ENCODE measurements at regions not wholly inside any gene's neighbourhood (a gene's known extent, or its start where the extent isn't known, plus 50 kb on each side); places are given as distances from the start of the nearest gene placed in this dataset.
A peak's percentile ranks its signal among the peaks of the same experiment; 100 is the strongest.

DNA sequence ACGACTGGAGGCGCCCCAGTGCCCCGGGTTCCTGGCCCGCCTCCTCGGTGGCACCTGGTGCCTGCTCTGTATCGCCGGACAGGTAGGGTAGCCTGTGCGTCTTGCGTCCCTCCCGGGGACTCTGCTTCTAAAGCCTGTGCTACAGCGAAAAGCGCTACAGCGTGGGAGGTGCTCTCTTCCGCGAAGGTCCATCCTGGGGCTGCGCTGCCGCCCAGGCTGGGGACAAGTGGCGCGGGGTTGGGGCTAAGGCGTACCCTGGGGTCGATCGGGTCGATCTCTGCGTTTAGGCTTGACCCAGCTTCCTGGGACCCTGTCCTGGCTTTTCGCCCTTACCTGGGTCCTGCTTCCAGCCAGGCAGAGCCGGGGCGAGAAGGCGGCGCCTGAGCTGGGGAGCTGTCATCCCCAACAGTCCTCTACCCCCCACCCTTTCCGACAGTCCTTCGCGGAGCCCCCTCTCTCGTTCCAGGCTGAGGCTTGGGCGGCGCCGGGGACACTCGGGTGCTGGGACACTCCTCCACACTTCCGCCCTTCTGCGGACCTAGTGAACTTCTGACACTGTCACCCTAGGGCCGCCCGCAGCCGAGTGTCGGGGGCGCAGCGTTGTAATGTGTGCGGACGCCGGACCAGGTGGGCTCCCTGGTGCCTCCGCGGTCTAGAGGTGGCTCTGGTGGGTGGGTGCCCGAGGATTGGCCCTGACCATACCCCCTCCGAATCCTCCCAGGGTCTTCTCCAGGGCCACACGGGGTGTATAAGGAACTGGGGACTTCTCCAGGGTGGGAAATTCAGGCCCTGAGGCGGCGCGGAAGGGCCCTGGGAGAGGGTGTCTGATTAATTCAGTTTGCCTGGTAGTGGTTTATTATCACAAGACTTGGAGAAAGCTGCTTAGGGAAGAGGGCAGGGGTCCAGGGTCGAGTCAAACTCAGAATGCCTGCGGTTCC is 328.2 kb downstream of the SH3GL2 start:
- Histone ChIP-seq H3K27ac (ENCODE audit: insufficient read length, low read depth, low read length) (no peak overlapping the region), H3K4me2 (ENCODE audit: insufficient read depth, insufficient read length, low read length) (peak overlapping the region; percentile 84), H3K4me1 (ENCODE audit: insufficient read depth, low read length) (no peaks in the 10 kb centered on the region), H2AK5ac (ENCODE audit: insufficient read length, low read length) (no peak overlapping the region), H2BK15ac (ENCODE audit: low read depth, low read length) (no peak overlapping the region), H3K27me3 (ENCODE audit: insufficient read depth, low read length) (peaks cover 34% of the 10 kb centered on the region), H3K23me2 (ENCODE audit: insufficient read length, low read depth, low read length, poor library complexity, severe bottlenecking) (peaks cover 14% of the 10 kb centered on the region), H3K56ac (ENCODE audit: insufficient read length, low read depth, low read length) (no peak overlapping the region), H4K5ac (ENCODE audit: insufficient read length, low read depth, low read length) (no peak overlapping the region), H2BK120ac (ENCODE audit: low read depth, low read length, poor library complexity, severe bottlenecking) (no peak overlapping the region), H3K23ac (ENCODE audit: insufficient read length, low read depth, low read length) (no peak overlapping the region), H3K79me2 (ENCODE audit: insufficient read depth, low read length) (no peaks in the 10 kb centered on the region), H4K20me1 (ENCODE audit: control insufficient read depth, insufficient read depth, insufficient read length) (no peaks in the 10 kb centered on the region), H4K91ac (ENCODE audit: insufficient read length, low read depth, low read length) (no peak overlapping the region), H3K9ac (ENCODE audit: extremely low read depth, insufficient read length, low read length) (no peak overlapping the region), H3K14ac (ENCODE audit: insufficient read depth, low read length) (no peak overlapping the region), H3K4ac (ENCODE audit: low read depth, low read length) (no peak overlapping the region), H3T11ph (ENCODE audit: low read length) (no peak overlapping the region), H2BK5ac (ENCODE audit: insufficient read length, low read length) (no peak overlapping the region), H3K79me1 (ENCODE audit: insufficient read depth, low read depth, low read length, poor library complexity, severe bottlenecking) (no peaks in the 10 kb centered on the region), H2BK20ac (ENCODE audit: low read depth, low read length, poor library complexity, severe bottlenecking) (no peak overlapping the region), H4K8ac (replicated peaks; ENCODE audit: insufficient read length, low read depth, low read length) (no peak overlapping the region), H3K9me3 (ENCODE audit: control insufficient read depth, low read depth, low read length) (no peaks in the 10 kb centered on the region), H3K18ac (ENCODE audit: insufficient read length, low read depth, low read length) (no peak overlapping the region), H2AFZ (ENCODE audit: low read length) (no peak overlapping the region), H2BK12ac (ENCODE audit: insufficient read length, low read depth, low read length) (no peak overlapping the region)
- no peaks in the 10 kb centered on the region; a peak in 2 of 7 replicates for H3K36me3 Mint-ChIP-seq (ENCODE audit: insufficient read depth in 1 of 3, low read depth in 3 of 3)
- peak; percentile 61 for DNase-seq
- H3K27me3 Mint-ChIP-seq (ENCODE audit: low read depth) = peaks cover 70% of the 10 kb centered on the region
- peak overlapping the region; percentile 68 to 86 for H3K4me3 Mint-ChIP-seq
- no peaks in the 10 kb centered on the region; a peak in 1 of 5 replicates for H3K9me3 Mint-ChIP-seq
- WGBS (ENCODE audit: extremely low coverage, insufficient read length, low lambda C conversion rate) = no CpG with 5 or more reads among the region's 58 CpGs
- TF ChIP-seq, protein P1, sequence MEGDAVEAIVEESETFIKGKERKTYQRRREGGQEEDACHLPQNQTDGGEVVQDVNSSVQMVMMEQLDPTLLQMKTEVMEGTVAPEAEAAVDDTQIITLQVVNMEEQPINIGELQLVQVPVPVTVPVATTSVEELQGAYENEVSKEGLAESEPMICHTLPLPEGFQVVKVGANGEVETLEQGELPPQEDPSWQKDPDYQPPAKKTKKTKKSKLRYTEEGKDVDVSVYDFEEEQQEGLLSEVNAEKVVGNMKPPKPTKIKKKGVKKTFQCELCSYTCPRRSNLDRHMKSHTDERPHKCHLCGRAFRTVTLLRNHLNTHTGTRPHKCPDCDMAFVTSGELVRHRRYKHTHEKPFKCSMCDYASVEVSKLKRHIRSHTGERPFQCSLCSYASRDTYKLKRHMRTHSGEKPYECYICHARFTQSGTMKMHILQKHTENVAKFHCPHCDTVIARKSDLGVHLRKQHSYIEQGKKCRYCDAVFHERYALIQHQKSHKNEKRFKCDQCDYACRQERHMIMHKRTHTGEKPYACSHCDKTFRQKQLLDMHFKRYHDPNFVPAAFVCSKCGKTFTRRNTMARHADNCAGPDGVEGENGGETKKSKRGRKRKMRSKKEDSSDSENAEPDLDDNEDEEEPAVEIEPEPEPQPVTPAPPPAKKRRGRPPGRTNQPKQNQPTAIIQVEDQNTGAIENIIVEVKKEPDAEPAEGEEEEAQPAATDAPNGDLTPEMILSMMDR (conservative IDR thresholded peaks at IDR 0.05) = no peak
- H3K4me1 Mint-ChIP-seq = peaks cover 9 to 11% of the 10 kb centered on the region in 2 experiments; a peak in 3 of 4 replicates
- no peak overlapping the region for H3K27ac Mint-ChIP-seq
